ENCODE measurements at regions not wholly inside any gene's neighbourhood (a gene's known extent, or its start where the extent isn't known, plus 50 kb on each side); places are given as distances from the start of the nearest gene placed in this dataset.

GRCh38 chr13:62287764-62288163, 872.1 kb upstream of the PCDH20 start:
- intact Hi-C loops (cut with micrococcal nuclease; ENCODE audit: unreplicated experiment): no loop called here
- no peak for TF ChIP-seq HDAC6 (IDR thresholded peaks at IDR 0.05; ENCODE audit: unreplicated experiment)
- no peak for TF ChIP-seq ASH2L (IDR thresholded peaks at IDR 0.05; ENCODE audit: borderline replicate concordance, low read depth)
- no peak for TF ChIP-seq MYB (IDR thresholded peaks at IDR 0.05; ENCODE audit: borderline replicate concordance, low read depth, low read length)
- TF ChIP-seq EGR1 (IDR thresholded peaks at IDR 0.05; ENCODE audit: borderline replicate concordance in 1 of 2, low read depth in 2 of 2, low read length in 2 of 2): no peak
- no peak for TF ChIP-seq PML (IDR thresholded peaks at IDR 0.05; ENCODE audit: low read length)
- no peak for TF ChIP-seq RBBP5 (conservative IDR thresholded peaks at IDR 0.05)
- no peak for TF ChIP-seq YY1 (IDR thresholded peaks at IDR 0.05; ENCODE audit: low read depth, low read length)
- no peak for TF ChIP-seq CBX5 (IDR thresholded peaks at IDR 0.05; ENCODE audit: low read depth)
- no peak for TF ChIP-seq POLR2AphosphoS5 (IDR thresholded peaks at IDR 0.05; ENCODE audit: low read length)
- Histone ChIP-seq H3K9ac (ENCODE audit: control insufficient read depth, insufficient read depth, low read length) (no peak overlapping the region), H3K27ac (ENCODE audit: control insufficient read depth, insufficient read depth) (no peak overlapping the region), H3K9me3 (replicated peaks; ENCODE audit: control insufficient read depth, insufficient read depth, low read length) (no peaks in the 10 kb centered on the region), H4K20me1 (ENCODE audit: control insufficient read depth, insufficient read depth) (no peaks in the 10 kb centered on the region), H2AFZ (ENCODE audit: control insufficient read depth, low read depth, low read length) (no peak overlapping the region), H3K4me3 (no peak overlapping the region), H3K79me2 (ENCODE audit: control insufficient read depth, insufficient read depth, low read length) (no peaks in the 10 kb centered on the region), H3K4me2 (ENCODE audit: control insufficient read depth, insufficient read depth) (no peak overlapping the region), H3K27me3 (replicated peaks in 1 of 2; ENCODE audit: control insufficient read depth in 2 of 2, insufficient read depth in 2 of 2, low read length in 1 of 2) (no peaks in the 10 kb centered on the region), H3K4me1 (ENCODE audit: control insufficient read depth, insufficient read depth, low read length) (no peaks in the 10 kb centered on the region), H3K36me3 (ENCODE audit: control insufficient read depth in 2 of 2, insufficient read depth in 2 of 2, low read length in 1 of 2) (no peaks in the 10 kb centered on the region)
- CTCF ChIA-PET: no interaction called here
- in situ Hi-C loops (cut with MboI): no loop called here
- WGBS (ENCODE audit: insufficient coverage, insufficient replicate concordance, low lambda C conversion rate, missing lambda C conversion rate): 5% methylated on average over 2 of the region's 2 CpGs
- RAD21 ChIA-PET (ENCODE audit: unreplicated experiment): interaction anchor here (1.0 kb wide), 1 partner anchor 168 kb away, joined by 4 read pairs; no protein-coding TSS in a partner anchor
- POLR2A ChIA-PET: no interaction called here
- SMC1A ChIA-PET (ENCODE audit: uncharacterized antibody, unreplicated experiment): interaction anchor here (1.5 to 1.6 kb wide), 2 partner anchors 12 to 167 kb away, joined by 3 to 4 read pairs; no protein-coding TSS in a partner anchor
- BruUV-seq (replicated peaks): no TSS peak
- no peak for ATAC-seq
- DNase-seq (ENCODE audit: low read depth, low spot score): no peak
- FAIRE-seq: no peak

- POLR2A ChIA-PET: no interaction called here
- no peak for TF ChIP-seq HDAC2 (IDR thresholded peaks at IDR 0.05)
- no peak for TF ChIP-seq IKZF2 (IDR thresholded peaks at IDR 0.05)
- peak; percentile 96 for TF ChIP-seq SPI1 (IDR thresholded peaks at IDR 0.05; ENCODE audit: borderline replicate concordance, insufficient read depth, low read depth, low read length)
- TF ChIP-seq ATF3 (IDR thresholded peaks at IDR 0.05; ENCODE audit: borderline replicate concordance, extremely low read depth, low read depth, low read length): no peak
- peak; percentile 43; the same call in 1 of the 2 replicates for TF ChIP-seq RUNX3 (IDR thresholded peaks at IDR 0.05; ENCODE audit: low read length)
- no peak for TF ChIP-seq TCF3 (IDR thresholded peaks at IDR 0.05; ENCODE audit: borderline replicate concordance, insufficient read depth, low read depth, low read length)
- Histone ChIP-seq H3K36me3 (ENCODE audit: control insufficient read depth in 2 of 2, insufficient read depth in 2 of 2, low read length in 1 of 2) (no peaks in the 10 kb centered on the region), H4K20me1 (ENCODE audit: control insufficient read depth, insufficient read depth) (no peaks in the 10 kb centered on the region), H3K4me2 (ENCODE audit: control insufficient read depth, insufficient read depth) (no peak overlapping the region), H3K9me3 (replicated peaks; ENCODE audit: control insufficient read depth, insufficient read depth, low read length) (no peaks in the 10 kb centered on the region), H3K27ac (ENCODE audit: control insufficient read depth, insufficient read depth) (no peak overlapping the region), H3K4me1 (ENCODE audit: control insufficient read depth, insufficient read depth, low read length) (no peaks in the 10 kb centered on the region), H3K4me3 (no peak overlapping the region), H3K79me2 (ENCODE audit: control insufficient read depth, insufficient read depth, low read length) (no peaks in the 10 kb centered on the region), H2AFZ (ENCODE audit: control insufficient read depth, low read depth, low read length) (no peak overlapping the region), H3K27me3 (replicated peaks in 1 of 2; ENCODE audit: control insufficient read depth in 2 of 2, insufficient read depth in 2 of 2, low read length in 1 of 2) (no peaks in the 10 kb centered on the region), H3K9ac (ENCODE audit: control insufficient read depth, insufficient read depth, low read length) (no peak overlapping the region)
- DNase-seq (ENCODE audit: low read depth, low spot score) (peak; percentile 3), FAIRE-seq (no peak), ATAC-seq (peak; percentile 98)
- 100% methylated on average over 1 of the region's 1 CpG for WGBS (ENCODE audit: insufficient coverage, insufficient replicate concordance, low lambda C conversion rate, missing lambda C conversion rate)
- SMC1A ChIA-PET (ENCODE audit: uncharacterized antibody, unreplicated experiment): interaction anchor here (1.4 kb wide), 1 partner anchor 17 kb away, joined by 3 read pairs; no protein-coding TSS in a partner anchor
- CTCF ChIA-PET: no interaction called here
- in situ Hi-C loops (cut with MboI): no loop called here
- intact Hi-C loops (cut with micrococcal nuclease; ENCODE audit: unreplicated experiment): no loop called here
- BruUV-seq (replicated peaks): no TSS peak
- RAD21 ChIA-PET (ENCODE audit: unreplicated experiment): no interaction called here
Measured at GRCh38 chr13:62280590-62280989, 864.9 kb upstream of the PCDH20 start.
